Keratinocyte (primary cell): ENCODE measurements at regions not wholly inside any gene's neighbourhood (a gene's known extent, or its start where the extent isn't known, plus 50 kb on each side); places are given as distances from the start of the nearest gene placed in this dataset.

ENCODE experiments used
- CTCF ChIP-seq, 3 experiments: IDR thresholded peaks in 1 of 3; conservative IDR thresholded peaks in 1 of 3; optimal IDR thresholded peaks in 1 of 3; 2 replicates in 2 of 3; 3 replicates in 1 of 3; pipeline versions ENCODE3 to v1.5.1; 2011; ENCODE audit warnings: low read length in 3 of 3, mild to moderate bottlenecking in 3 of 3, moderate library complexity in 2 of 3, control low read depth in 1 of 3, inconsistent platforms in 1 of 3; ENCODE audit not compliant: insufficient read depth in 2 of 3; ENCODE audit errors: extremely low read depth in 1 of 3
- EZH2 ChIP-seq: IDR thresholded peaks from one replicate; pipeline ENCODE4 v1.6.1; 2012; ENCODE audit warnings: inconsistent platforms, mild to moderate bottlenecking, low read length, moderate library complexity

GRCh38 chr7:25624833-25625232, 396.5 kb upstream of the NPVF start:
- no peak for TF ChIP-seq CTCF (optimal IDR thresholded peaks at IDR 0.05 in 1 of 3, IDR thresholded peaks at IDR 0.05 in 1 of 3, conservative IDR thresholded peaks at IDR 0.05 in 1 of 3; ENCODE audit: extremely low read depth in 1 of 3, insufficient read depth in 2 of 3, low read length in 3 of 3)
- no peak for TF ChIP-seq EZH2
